HG02885 (cell line): ENCODE measurements at regions not wholly inside any gene's neighbourhood (a gene's known extent, or its start where the extent isn't known, plus 50 kb on each side); places are given as distances from the start of the nearest gene placed in this dataset.
"Not testable (repeated sequence)": the region's sequence is repeated elsewhere in the genome, so short reads cannot be mapped to it uniquely, and the experiment has no call there.

Source experiments
- ATAC-seq: cut with Tn5 transposase; IDR thresholded peaks from one replicate; pipeline ENCODE4 v1.9.1; 2021; ENCODE audit warnings: mild to moderate bottlenecking; ENCODE audit not compliant: unreplicated experiment, poor library complexity

DNA sequence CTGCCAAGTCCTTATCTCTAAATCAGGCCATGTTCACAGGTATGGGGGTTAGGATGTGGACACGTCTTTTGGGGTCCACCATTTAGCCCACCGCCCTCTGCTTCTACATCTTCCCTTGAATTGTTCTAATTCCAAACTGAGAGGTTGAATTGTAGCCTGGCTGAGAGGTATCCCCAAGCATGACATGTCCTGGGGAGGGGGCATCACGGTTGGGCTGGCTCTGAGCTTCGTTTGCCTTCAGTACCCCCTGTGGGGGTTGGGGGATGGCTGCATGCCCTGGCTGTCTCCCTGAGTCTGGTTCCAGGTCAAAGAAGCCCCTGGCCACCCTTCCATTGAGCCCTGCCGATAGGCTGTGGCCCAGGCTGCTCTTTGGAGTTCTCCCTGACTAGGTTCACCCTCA lies 204.6 kb downstream of the GLRX3 start:
- no peak for ATAC-seq

DNA sequence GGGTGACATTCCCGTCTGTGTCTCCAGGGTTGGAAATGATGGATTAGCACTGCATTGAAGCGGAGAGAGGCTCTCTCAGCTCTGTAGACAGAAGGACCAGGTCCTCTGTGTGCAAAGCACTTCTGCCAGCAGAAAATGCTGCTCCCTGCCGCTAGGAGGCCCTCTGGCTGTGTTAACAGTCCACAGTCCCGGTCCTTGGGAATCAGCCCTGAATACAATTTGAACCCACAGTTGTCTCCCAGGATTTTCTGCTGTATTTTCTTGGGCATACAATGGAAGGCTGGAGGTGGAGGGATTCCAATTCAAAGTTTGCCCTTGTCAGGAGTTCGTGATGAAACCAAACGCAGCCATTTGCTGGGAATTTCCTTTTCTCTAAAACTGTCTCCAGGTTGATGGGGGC lies 205.2 kb downstream of the GLRX3 start:
- ATAC-seq, result no peak

DNA sequence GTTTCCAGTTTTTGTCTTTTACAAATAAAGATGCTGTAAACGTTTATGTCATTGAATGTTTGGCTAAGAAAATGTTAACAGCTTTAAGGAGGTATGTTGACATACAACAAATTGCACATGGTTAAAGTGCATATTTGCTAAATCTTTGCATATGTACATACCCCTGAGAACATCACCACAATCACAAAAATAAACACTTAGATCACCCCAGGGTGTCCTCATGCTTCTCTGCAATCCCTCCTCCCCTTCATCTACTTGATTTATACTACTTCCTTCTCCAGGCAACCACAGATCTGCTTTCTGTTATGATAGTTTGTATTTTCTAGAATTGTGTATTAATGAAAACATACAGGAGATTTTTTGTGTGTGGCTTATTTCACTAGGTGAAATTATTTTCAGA lies 209.5 kb downstream of the GLRX3 start:
- no peak for ATAC-seq

DNA sequence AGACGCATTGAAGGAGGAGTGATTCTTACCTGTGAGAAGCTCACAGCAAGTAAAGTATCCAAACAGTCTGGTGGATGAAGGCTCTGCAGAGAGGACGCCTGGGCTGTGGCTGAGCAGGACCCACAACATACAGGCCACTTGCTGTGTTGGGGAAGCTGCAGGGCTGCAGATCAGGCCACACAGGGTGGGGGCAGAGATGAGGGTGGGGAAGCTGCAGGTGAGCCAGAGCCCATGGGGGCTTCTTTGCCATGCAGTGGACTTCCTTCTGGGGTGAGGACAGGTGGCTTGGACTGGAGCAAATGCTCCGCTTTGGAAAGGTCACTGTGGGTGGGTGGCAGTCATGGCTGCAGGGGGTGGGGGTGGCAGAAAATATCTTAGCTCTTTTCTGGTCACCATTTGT lies 214.8 kb downstream of the GLRX3 start:
- no peak for ATAC-seq

DNA sequence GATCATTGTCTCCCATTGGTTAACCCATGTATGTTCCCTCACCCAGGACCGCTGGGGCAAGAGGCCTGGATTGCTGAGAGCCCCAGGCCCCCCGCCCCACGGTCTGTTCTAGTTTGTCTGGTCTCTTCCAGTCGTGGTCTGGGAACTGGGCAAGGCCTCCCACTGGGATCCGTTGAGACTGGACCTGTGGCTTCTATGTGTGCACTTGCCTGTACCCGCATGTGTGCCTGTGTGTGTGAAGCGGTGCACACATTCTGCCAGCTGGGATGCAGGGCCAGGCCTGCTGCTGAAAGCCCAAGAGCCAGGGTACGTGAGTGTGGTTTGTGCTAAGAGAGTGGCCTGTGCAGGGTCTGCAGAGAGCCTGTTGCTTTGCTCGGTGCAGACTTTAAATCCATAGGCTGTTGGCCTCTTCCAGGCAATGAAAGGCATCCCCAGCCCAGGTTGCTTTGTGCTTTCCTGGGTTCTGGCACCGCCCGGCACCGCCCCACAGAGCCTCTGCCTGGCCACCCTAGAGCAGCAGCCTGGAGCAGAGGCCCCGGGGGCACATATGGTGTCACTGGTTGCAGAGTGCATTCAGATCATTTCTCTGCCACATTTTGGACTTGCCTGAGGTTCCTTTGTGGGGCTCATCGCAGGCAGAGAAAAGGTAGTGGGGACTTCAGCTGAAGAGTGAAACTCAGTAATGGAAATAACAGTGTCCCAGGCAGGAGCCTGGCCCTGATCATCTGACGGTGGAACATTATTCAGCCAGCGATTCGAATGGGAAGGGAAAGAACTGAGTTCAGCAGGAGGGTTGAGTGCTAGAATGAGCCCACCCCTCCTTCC lies 215.5 kb downstream of the GLRX3 start:
- no peak for ATAC-seq

DNA sequence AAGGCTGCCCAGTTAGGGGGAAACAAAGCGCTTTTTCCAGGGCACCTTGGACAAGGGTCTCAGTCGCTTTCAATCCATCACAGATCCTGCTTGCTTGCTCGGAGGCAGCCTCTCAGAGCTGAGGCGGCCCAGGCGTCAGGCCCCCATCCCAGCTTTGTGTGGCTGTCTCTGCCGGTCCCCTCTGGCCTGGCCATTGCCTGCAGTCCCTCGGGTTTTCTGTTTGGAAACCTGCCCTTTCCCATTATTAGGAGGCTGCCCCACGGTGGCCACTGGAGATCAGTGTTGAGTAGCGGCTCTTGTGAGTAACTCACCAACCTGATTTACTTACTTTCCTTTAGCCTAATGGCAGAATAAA lies 216.1 kb downstream of the GLRX3 start:
- no peak for ATAC-seq

DNA sequence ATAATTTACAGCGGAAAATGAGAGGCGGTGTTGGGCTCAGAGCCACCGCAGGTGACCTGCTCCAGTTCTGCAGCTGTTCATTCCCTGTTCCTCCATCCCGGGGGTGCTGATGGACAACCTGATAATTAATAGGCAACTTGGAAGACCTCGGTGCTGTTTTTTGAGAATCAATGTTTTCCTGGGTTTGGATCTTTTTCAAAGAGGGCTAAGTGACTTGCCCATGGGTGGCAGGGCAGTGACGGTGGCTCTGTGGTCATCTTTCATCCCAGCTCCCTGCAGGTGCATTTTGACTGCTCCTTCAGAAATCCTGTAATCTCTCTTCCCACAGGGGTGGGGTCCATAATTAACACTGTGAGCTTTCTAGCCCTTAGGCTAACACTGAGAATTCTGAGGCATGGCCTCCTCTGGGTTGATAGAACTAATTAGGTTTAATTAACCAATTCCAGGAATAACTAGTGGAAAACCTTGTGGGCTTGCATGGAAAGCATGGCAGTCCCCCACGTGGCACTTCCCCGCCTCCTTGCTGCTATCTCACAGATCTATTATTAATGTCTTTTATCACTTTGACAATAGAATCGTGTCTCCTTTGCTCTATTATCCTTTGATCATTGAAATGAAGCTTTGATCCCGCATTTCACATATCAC lies 217.9 kb downstream of the GLRX3 start:
- ATAC-seq, result no peak

DNA sequence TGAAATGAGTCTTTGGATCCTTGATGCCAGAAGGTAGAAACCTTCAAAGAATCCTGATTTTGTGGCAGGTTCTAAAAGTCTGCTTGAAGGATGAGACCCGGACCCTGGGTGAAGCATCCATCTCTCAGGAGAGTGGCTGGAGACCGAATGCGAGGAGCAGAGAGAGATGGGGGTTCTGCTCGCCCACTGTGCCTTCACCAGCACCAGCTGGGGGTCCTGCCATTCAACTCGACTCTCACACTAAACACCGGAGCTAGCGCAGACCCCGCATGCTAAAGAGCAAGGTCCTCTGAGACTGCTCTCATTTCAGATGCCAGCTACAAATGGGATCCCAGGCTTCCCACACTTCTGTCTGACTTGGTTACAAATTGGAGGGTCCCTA lies 218.4 kb downstream of the GLRX3 start:
- no peak for ATAC-seq

DNA sequence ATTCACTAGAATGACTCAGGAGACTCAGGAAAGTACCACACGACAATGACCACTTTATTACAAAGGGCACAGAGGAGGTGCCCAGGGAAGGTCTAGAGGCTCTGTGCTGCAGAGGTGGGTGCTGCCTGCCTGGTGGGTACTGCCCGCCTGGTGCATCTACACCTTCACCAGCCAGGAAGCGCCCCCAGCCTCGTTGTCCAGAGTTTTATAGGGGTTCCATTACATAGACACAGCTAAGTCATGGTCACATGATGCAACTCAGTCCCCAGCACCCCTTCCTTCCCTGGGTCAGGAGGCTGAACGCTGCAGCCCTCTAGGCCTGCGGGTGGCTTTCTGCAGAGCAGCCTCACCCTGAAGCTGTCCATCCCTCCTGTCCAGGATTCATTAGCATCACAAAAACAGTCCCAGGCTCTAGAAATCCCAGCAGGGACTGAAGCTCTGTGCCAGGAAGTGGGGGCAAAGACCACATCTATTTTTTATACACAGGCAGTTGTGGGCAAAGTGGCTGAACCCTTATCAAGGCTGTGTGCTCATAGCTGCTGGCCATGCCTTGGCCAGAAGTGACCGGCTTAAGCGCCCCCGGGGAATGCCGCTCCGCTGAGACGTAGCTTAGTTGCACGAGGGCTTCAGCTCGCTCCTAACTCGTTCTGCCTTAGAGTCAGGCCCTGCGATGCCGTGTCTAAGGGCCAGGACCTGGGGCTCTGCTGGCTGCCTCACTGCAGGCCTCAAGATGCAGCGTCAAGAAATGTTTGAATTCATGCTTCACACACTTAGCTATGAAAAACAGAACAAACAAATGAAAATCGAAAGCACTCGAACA lies 219.0 kb downstream of the GLRX3 start:
- no peak for ATAC-seq

DNA sequence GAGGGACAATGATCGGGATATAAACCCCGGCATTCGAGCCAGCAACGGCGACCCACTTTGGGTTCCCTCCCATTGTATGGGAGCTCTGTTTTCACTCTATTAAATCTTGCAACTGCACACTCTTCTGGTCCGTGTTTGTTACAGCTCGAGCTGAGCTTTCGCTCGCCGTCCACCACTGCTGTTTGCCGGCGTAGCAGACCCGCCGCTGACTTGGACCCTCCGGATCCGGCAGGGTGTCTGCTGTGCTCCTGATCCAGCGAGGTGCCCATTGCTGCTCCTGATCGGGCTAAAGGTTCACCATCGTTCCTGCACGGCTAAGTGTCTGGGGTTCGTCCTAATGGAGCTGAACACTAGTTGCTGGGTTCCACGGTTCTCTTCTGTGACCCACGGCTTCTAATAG lies 220.2 kb downstream of the GLRX3 start:
- ATAC-seq, result not testable (repeated sequence)

DNA sequence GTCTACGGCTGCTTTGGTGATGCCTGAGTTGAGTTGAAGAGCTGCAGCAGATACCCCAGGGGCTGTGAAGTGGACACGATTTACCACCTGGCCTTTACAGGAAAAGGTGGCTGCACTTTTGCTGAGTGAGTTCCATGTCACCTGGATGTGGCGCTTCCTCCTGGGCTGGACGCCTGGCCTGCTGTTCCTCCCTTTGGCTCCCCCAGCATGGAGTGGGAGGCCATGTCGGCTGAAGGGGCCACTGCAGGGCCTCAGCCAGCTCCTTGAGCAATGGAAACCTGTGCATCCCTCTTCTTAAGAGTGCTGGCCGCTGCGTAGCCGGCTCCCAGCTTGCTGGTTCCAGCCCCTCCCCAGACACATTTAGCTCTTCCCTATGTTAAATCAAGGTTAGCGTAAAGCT lies 221.0 kb downstream of the GLRX3 start:
- ATAC-seq, result no peak

DNA sequence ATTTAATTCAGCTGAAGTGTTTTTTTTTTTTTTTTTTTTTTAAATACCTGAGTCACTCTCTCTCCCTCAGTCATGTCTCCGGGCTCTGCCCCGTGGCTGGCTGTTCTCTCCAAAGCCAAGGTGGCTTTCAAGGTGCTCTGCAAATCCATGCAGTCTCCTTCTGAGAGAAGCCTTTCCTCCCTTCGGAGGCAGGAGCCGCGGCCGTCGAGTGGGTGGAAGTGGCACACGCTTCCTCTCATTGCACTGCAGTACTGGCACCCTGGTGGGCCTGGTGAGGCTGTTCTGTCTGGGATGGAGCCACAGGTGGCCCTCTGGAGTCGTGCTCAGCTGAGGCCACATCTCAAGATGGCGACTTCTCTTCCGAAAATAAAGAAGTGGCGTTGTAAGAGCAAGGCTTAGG lies 221.8 kb downstream of the GLRX3 start:
- ATAC-seq, result no peak

DNA sequence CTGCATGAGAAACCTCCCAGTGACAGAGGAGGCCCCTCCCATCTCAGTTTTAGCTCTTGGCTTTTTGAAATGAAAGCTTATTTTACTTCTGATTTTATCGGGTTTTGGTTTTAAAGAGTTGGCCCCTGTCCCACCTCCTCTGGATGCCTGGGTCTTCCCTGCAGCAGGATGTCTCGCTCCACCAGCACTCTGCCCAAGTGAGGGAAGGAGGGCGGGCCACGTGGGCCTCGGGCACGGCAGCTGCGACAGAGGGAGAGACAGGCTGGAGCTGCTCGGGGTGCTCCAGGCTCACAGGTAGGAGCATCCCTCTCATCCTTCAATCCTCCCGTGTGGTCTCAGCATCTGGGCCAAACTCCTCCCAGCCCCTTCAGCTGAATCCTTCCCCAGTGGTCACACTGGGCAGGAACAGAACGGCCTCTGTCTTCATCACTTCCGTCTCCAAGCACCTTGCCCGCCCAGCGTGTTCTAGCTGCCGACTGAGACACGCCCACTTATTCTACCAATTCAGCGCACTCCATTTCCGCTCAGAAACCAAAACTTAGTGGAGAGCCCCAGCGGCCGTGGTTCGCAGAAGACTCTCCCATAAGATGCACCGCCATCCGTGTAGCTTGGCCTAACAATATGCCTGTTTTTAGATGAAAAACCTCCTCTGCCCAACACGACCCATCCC lies 222.9 kb downstream of the GLRX3 start:
- no peak for ATAC-seq

DNA sequence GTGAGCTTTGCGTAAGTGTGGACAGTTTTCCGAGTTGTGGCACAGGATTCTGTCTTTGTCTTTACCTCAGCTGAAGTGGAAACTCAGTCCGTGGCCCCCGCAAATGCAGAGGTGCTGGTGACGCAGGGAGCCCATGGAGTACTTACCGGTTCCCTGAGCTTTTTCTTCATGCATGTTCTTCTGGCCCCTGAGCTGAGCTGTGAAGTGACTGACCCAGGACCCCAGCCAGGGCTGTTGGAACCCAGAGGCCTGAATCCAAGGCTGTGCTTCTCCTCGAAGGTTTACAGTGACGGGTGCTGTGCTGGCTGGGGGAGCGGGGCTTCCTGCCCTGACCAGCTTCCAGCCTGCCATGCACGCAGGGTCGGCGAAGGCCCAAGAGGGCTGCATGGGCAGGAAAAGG lies 223.5 kb downstream of the GLRX3 start:
- no peak for ATAC-seq

DNA sequence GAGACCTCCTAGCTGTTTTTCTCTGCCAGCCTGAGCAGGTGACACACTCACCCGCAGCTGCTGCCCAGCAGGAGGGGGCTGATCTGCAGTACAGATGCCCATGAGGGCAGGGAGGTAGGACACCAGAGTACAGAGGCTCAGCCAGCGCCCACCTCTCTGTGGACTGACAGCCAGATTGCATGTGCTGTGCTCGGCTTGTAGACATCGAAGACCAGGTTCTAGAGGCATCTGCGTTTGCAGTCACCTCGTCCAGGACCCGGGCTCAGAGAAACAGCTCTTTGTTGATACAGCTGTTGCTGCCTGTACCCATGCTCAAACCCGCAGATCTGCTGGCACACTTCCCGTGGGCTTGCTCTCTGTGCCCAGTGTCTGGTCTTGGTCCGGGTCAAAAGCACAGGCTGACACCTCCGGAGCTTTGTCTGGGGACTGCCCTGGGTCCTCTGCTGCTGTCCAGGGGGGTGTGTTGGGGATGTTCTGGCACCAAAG lies 224.7 kb downstream of the GLRX3 start:
- ATAC-seq, result no peak

DNA sequence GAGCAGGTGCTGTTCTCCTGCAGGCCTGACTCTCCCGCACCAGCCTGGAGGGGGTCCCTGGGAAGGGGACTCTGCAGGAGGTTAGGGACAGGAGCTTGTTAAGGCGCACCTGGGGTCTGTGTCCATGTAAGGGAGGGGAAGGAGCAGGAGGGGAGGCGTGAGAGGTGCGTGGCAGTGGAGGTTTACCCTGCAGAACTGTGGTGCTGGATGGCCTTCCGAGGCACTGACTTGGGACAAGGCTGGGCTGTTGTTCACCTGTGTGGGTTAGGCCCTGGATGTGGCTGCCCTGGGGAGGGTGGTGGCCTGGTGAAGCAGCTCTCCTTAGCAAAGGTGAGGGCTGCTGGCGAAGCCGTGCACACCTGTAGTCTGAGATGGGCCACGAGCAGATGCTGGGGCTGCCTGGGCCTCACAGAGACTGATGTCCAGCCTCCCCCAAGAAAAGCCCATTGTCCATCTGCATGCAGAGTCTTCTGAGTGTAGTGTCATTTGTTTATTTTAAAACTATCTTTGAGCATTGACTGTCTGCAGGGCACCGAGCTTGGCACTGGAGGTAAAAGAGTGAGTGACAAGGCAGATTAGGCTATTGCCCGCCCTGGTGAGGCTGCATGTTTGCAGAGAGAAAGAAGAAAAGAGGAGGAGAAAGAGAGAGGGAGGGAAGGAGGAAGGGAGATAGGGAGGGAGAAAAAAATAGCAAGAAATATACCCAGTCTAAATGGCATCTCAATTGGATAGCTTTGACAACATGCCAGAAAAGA lies 225.3 kb downstream of the GLRX3 start:
- ATAC-seq, result no peak

DNA sequence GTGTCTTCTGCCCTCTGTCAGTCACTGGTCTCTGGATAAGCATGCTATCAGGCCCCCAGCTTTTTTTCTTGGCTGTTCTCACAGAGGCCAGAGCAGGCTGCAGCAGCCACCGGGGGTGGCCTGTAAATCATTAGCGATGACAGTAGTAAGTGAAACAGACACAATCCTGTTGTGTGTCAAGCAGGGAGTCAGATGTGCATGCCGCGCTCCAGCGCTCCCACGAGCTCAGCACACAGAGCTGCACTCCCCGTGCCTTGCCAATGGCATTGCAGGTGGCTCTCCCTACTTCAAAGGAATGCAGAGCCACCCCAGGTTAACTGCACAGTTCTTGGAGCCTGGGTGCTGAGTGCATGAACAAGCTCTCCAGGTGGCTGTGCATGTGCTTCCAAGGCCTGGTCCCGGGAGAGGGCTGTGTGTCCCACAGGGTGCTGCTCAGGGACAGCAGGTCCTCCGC lies 226.1 kb downstream of the GLRX3 start:
- no peak for ATAC-seq

DNA sequence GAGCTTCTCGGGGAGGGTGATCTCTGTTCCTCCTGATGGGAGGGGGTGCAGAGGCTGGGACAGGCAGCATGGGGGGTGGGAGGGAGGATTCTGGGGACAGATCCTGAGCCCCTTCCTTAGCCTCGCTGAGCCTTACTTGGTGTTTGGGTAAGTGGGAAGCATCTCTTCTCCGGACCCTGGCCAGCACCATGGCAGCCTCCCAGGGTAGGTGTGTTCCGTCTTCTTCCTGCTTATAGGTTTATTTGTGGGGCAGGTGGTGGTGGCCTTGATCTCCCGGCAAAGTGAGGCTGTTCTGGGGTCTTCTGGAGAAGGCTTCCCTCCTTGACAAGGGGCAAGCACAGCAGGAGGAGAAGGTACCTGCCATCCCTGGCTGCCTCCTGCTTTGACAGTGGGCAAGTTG lies 226.9 kb downstream of the GLRX3 start:
- ATAC-seq, result no peak

DNA sequence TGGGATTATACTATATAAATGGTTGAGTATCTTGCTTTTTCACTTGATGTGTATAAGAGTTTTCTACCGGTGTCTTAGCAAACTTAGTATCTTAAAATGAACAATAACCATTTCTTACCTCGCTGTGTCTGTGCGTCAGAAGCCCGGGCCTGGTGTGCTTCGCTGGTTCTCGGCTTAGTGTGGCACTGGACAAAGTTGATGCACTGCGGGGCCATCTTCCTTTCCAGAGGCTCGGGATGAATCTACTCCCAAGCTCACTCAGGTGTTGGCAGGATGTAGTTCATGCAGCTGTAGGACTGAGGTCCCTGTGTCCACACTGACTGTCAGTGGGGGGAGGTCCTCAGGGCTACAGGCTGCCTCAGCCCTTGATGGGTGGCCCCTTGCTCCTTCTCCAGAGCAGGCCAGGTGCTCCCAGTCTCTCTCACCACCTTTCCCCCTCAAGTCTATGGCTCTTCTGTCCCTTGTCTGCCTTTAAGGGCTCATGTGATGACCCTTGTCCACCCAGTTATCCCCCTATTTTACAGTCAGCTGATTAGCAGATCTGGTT lies 227.8 kb downstream of the GLRX3 start:
- no peak for ATAC-seq
